ENCODE measurements at regions not wholly inside any gene's neighbourhood (a gene's known extent, or its start where the extent isn't known, plus 50 kb on each side); places are given as distances from the start of the nearest gene placed in this dataset.
"Not testable (repeated sequence)": the region's sequence is repeated elsewhere in the genome, so short reads cannot be mapped to it uniquely, and the experiment has no call there.

GRCh38 chr17:16870253-16871245 is 101.4 kb downstream of the TNFRSF13B start:
- DNase-seq: no peak

GRCh38 chr17:16869531-16870252 is 102.2 kb downstream of the TNFRSF13B start:
- DNase-seq: not testable (repeated sequence)

GRCh38 chr17:16868616-16869015 is 103.3 kb downstream of the TNFRSF13B start:
- not testable (repeated sequence) for DNase-seq

GRCh38 chr17:16867545-16867944 is 104.4 kb downstream of the TNFRSF13B start:
- DNase-seq: not testable (repeated sequence)

DNA sequence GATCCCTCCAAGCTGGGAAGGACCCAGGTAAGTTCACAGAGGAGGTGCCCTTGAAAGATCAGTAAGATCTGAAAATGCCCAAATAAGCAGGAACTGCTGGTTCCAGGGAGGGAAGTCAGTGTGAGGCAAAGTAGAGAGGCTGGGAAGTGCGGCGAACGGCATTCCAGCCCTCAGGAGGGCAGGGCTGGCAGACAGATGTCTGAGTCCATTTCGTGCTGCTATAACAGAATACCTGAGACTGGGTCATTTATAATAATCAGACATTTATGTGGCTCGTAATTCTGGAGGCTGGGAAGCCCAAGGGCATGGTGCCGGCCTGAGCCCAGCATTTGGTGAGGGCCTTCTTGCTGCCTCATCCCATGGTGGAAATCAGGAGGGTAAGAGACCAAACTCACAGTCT is 105.1 kb downstream of the TNFRSF13B start:
- DNase-seq: not testable (repeated sequence)

- DNase-seq: no peak
Observed at GRCh38 chr17:16866436-16866835, 105.5 kb downstream of the TNFRSF13B start.

GRCh38 chr17:16865704-16866103 is 106.2 kb downstream of the TNFRSF13B start:
- not testable (repeated sequence) for DNase-seq

- not testable (repeated sequence) for DNase-seq
Observed at GRCh38 chr17:16865077-16865613, 106.8 kb downstream of the TNFRSF13B start.

DNA sequence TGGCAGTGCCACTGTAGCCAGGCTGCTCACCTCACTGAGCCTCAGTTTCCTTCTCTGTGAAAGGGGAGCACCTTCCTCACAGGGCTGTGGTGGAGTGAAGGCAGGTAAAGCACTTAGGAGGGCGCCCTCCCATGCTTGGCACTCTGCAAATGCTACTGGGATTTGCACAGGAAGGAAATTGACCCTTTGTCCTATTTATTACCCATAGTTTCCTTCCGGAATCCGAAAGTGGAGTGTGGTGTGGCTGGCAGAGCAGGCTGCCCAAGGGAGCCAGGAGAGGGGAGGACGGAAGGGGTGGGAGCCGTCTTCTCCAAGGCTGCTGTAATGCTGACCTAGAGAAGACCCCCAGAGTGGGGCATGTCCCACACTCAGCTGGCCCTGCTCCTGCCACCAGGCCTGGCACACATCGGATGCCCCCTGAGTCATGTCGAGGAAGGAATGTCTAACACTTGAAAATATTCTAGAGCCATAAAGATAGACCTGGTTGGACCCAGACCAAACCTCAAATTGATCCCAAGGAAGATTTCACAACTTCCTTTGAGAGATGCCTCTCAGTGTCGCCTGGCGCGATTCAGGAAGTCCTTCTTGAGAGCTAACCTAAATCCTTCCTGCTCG is 107.3 kb downstream of the TNFRSF13B start:
- DNase-seq: not testable (repeated sequence)

DNA sequence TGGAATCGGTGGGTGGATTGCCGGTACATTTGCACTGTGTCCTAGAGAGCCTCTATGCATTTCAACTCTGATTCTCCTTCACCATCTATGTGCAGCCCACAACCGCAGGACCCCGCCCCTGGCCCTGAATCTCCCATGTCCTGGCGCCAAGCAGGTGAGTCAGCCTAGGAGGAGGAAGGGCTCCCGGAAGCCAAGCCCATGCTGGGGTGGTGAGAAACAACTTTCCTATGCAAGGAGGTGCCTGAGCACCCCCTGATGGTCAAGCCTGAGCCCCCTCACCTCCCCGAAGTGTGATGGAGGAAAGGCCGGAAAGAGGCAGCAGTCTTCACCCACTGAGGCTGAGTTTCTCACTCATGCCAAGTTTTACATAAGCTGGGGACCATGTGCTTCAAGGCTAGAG is 110.8 kb downstream of the TNFRSF13B start:
- DNase-seq: not testable (repeated sequence)

- DNase-seq: not testable (repeated sequence)
Observed at GRCh38 chr17:16860467-16860866, 111.5 kb downstream of the TNFRSF13B start.

- not testable (repeated sequence) for DNase-seq
Observed at GRCh38 chr17:16859515-16859914, 112.4 kb downstream of the TNFRSF13B start.

- DNase-seq: not testable (repeated sequence)
Observed at GRCh38 chr17:16857746-16858145, 114.2 kb downstream of the TNFRSF13B start.

DNA sequence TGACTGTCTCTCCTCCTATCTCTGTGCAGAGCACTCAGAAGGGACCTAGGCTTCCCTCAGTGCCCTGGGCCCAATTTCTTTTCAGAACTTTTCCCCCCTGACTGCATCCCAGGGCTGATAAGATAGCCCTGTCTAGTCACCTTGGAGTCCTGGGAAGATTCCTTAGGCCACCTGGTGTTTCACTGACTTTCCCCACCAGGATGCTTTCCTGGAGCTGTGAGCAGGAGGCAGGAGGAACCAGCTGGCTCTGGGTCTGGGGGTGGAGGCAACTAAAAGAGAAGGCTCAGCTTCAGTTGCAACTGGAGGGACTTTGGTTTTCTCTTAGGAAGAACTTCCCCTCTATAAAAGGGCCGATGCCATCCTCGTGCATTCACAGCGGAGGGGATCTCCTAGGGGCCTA is 115.1 kb downstream of the TNFRSF13B start:
- not testable (repeated sequence) for DNase-seq

GRCh38 chr17:16856171-16856570 is 115.7 kb downstream of the TNFRSF13B start:
- DNase-seq: not testable (repeated sequence)

GRCh38 chr17:16854636-16855035 is 117.3 kb downstream of the TNFRSF13B start:
- not testable (repeated sequence) for DNase-seq

GRCh38 chr17:16853661-16854320 is 118.1 kb downstream of the TNFRSF13B start:
- DNase-seq: no peak

DNA sequence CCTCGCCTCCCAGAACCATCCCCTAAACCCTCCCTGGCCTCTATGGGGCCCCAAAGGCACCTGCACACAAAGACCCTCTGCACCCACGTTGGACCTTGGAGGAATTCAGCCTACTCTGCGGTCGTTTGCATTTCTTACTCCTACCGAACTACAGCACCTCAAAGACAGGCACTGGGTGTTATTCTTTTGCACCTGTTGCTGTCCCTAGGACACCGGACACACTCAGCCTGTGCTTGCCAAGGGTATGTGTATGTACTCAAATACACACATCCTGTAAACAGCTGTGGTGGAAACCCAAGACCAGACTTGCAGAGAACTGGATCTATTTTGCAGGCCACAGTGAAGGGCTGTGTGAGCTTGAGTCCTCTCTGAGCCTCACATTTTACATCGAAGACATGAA is 122.1 kb downstream of the TNFRSF13B start:
- DNase-seq: not testable (repeated sequence)

- DNase-seq: not testable (repeated sequence)
Observed at GRCh38 chr17:16848997-16849396, 122.9 kb downstream of the TNFRSF13B start.

DNA sequence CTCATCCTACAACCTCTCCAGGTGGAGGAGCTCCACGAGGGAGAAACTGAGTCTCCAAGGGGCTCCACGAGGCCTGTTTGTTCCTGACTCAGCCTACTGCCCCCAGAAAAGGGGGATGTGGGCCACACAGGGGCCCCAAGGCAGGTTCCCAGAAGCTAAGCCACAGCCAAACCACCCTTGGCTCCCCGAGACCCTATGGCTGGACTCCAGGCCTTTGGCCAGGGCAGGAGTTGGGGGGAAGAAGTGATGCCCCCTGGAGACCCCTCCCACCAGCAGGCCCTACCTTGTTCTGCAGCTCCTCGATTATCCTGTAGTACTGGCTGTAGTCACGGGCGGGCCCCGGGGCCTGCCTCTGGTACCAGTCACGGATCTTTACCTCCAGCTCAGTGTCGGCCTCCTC is 126.8 kb downstream of the TNFRSF13B start:
- not testable (repeated sequence) for DNase-seq

DNA sequence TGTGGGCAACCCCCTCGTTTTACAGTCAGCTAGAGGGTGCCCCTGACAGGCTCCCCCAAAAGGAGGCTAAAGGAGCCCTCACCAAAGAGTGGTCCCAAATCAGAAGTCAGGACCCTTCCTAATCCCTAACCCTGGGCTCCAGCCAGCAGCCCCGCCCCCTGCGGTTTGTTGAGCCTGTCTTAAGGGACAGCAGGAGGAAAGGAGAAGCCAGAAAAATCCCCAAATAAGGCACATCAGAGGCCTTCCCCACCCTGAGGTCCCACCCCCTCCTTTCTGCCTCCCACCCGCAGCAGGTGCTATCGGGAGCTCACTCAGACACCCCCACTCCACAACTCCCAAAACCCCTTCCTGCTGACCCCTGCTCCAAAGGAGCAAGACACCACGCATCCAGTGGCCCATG is 127.2 kb downstream of the TNFRSF13B start:
- not testable (repeated sequence) for DNase-seq

GRCh38 chr17:16843511-16843910 is 128.4 kb downstream of the TNFRSF13B start:
- not testable (repeated sequence) for DNase-seq
